Stomach (tissue), 8 donors: ENCODE measurements at regions not wholly inside any gene's neighbourhood (a gene's known extent, or its start where the extent isn't known, plus 50 kb on each side); places are given as distances from the start of the nearest gene placed in this dataset.

ENCODE experiments used
- DNase-seq, 2 donors: peaks; one replicate each; pipeline versions ENCODE4 v3.0.0 to v3.0.0-alpha.2; 2013 to 2019
- H3K27ac ChIP-seq, 5 donors: fragments of 200-600 bp in 4 of 5; sonication (generic) in 4 of 5; one replicate each; pipeline ENCODE4 v1.5.1; 2013 to 2019; ENCODE audit warnings: mild to moderate bottlenecking in 1 of 5, moderate library complexity in 1 of 5
- H3K27me3 ChIP-seq, 3 donors: fragments of 200-600 bp; sonication (generic); one replicate each; pipeline ENCODE4 v1.5.1; 2017 to 2019; ENCODE audit warnings: mixed run types in 1 of 3
- H3K36me3 ChIP-seq, 4 donors: fragments of 200-600 bp; sonication (generic); 1 replicate in 3 of 4; 2 replicates in 1 of 4; pipeline ENCODE4 v1.5.1; 2016 to 2019
- H3K4me1 ChIP-seq, 4 donors: fragments of 200-600 bp; sonication (generic); one replicate each; pipeline ENCODE4 v1.5.1; 2016 to 2019
- H3K4me3 ChIP-seq, 4 donors: fragments of 200-600 bp; sonication (generic) in 3 of 4; one replicate each; pipeline ENCODE4 v1.5.1; 2016 to 2019; ENCODE audit warnings: mild to moderate bottlenecking in 1 of 4
- H3K9me3 ChIP-seq, 4 donors: fragments of 200-600 bp; sonication (generic); one replicate each; pipeline ENCODE4 v1.5.1; 2016 to 2019
- EP300 ChIP-seq: sonication (generic); formaldehyde crosslinking; IDR thresholded peaks from one replicate; pipeline ENCODE4 v1.6.1; 2017; ENCODE audit warnings: antibody characterized with exemption
- POLR2A ChIP-seq, 4 donors: fragments of 450-650 bp; IDR thresholded peaks; one replicate each; pipeline ENCODE4 v1.6.1; 2016; ENCODE audit warnings: antibody characterized with exemption in 4 of 4, control low read depth in 2 of 4, mild to moderate bottlenecking in 1 of 4, moderate library complexity in 1 of 4
- POLR2AphosphoS5 ChIP-seq, 3 donors: sonication (generic); formaldehyde crosslinking; IDR thresholded peaks; one replicate each; pipeline ENCODE4 v1.6.1; 2016; ENCODE audit warnings: antibody characterized with exemption in 3 of 3
- WGBS, 5 donors: extraction: QIAGEN DNeasy Blood & Tissue Kit in 3 of 5; methylation state at CpG; one replicate each; pipeline versions ENCODE4 v1.1.5 to v1.1.7; 2013 to 2018; 5-methylcytosine and 5-hydroxymethylcytosine counted together
- intact Hi-C: fragments of 100-400 bp; cut with DNase I; formaldehyde crosslinking; loops from one replicate; pipeline ENCODE4 v1.15.1; 2023; ENCODE audit warnings: low total_unique reads
- TF ChIP-seq, protein P1 (sequence below), 7 experiments: fragments of 450-650 bp in 4 of 7; fragments of 200-600 bp in 3 of 7; sonication (generic) in 3 of 7; IDR thresholded peaks; one replicate each; pipeline ENCODE4 v1.5.1; 2016 to 2019; ENCODE audit warnings: antibody characterized with exemption in 7 of 7, control low read depth in 2 of 7, mild to moderate bottlenecking in 1 of 7
- donor health status: healthy with polysubstance abuse.
- donor health status: Bipolar disorder and iron deficiency.
- donor health status: healthy.

DNA sequence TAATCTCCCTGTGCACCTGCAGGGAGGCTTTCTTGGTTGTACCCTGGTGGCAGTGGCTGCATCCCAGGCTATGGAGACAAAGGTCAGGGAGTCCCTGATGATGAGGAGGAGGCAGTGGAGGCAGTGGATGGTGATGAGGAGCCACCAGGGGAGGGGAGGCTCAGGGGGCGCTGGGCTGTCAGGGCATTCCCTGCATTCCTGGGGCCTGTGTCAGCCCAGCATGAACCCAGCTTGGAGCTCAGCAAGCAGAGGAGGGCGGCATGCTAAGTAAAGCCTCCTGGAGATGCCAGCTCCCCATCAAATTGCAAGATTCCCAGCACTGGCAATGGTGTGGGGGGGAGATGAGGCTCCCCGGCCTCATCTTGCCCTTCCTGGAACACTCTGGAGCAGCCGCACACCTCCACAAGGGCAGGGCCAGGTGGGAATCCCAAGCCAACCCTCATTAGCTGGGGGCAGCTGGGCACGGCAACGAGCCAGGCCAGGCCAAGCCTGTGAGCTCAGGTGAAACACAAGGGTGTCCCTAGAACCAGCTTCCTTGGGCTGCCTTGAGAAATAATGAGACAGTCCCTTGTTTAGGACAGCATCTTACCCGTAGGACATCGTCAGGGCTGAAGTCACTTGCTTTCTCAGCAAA, 469.5 kb downstream of the MATN1 start:
- TF ChIP-seq POLR2AphosphoS5 (IDR thresholded peaks at IDR 0.05), result no peak
- no peak for TF ChIP-seq POLR2A (IDR thresholded peaks at IDR 0.05)
- TF ChIP-seq EP300, result no peak
- TF ChIP-seq, protein P1, sequence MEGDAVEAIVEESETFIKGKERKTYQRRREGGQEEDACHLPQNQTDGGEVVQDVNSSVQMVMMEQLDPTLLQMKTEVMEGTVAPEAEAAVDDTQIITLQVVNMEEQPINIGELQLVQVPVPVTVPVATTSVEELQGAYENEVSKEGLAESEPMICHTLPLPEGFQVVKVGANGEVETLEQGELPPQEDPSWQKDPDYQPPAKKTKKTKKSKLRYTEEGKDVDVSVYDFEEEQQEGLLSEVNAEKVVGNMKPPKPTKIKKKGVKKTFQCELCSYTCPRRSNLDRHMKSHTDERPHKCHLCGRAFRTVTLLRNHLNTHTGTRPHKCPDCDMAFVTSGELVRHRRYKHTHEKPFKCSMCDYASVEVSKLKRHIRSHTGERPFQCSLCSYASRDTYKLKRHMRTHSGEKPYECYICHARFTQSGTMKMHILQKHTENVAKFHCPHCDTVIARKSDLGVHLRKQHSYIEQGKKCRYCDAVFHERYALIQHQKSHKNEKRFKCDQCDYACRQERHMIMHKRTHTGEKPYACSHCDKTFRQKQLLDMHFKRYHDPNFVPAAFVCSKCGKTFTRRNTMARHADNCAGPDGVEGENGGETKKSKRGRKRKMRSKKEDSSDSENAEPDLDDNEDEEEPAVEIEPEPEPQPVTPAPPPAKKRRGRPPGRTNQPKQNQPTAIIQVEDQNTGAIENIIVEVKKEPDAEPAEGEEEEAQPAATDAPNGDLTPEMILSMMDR (IDR thresholded peaks at IDR 0.05), result no peak
- Histone ChIP-seq H3K27ac (no peak overlapping the region), H3K4me3 (no peak overlapping the region), H3K9me3 (no peaks in the 10 kb centered on the region), H3K36me3 (no peaks in the 10 kb centered on the region), H3K27me3 (peaks cover 0 to 75% (median 32%) of the 10 kb centered on the region in 3 donors), H3K4me1 (no peaks in the 10 kb centered on the region)
- DNase-seq, result no peak
- WGBS, 5 donors, result 72 to 83% (median 79%) methylated on average over 7 to 8 of the region's 8 CpGs
- intact Hi-C loops, result no loop called here

DNA sequence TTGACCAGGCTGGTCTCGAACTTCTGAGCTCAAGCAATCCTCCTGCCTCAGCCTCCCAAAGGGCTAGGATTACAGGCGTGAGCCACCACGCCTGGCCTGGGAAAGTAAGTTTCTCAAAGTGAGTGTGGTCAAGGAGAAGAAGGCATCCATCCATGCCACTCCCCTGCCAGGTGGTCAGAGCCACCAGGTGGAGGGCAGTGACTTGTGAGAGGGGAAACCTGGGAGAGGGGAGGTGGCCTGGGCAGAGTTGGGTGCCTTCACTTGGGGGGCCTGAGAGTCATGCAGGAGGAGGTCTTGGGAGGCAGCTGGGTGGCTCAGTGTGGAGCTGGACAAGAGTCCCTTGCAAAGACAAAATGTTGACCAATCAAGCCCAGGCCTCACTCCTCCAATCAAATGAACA, 470.0 kb downstream of the MATN1 start:
- Histone ChIP-seq H3K4me1 (no peaks in the 10 kb centered on the region), H3K9me3 (no peaks in the 10 kb centered on the region), H3K27me3 (peaks cover 0 to 71% (median 31%) of the 10 kb centered on the region in 3 donors), H3K4me3 (no peak overlapping the region), H3K36me3 (no peaks in the 10 kb centered on the region), H3K27ac (no peak overlapping the region)
- DNase-seq, result no peak
- TF ChIP-seq POLR2AphosphoS5 (IDR thresholded peaks at IDR 0.05), result no peak
- TF ChIP-seq, protein P1 (IDR thresholded peaks at IDR 0.05), result no peak
- TF ChIP-seq EP300, result no peak
- no peak for TF ChIP-seq POLR2A (IDR thresholded peaks at IDR 0.05)
- intact Hi-C loops, result no loop called here
- WGBS, 5 donors, result 76 to 89% (median 86%) methylated on average over 3 of the region's 3 CpGs

DNA sequence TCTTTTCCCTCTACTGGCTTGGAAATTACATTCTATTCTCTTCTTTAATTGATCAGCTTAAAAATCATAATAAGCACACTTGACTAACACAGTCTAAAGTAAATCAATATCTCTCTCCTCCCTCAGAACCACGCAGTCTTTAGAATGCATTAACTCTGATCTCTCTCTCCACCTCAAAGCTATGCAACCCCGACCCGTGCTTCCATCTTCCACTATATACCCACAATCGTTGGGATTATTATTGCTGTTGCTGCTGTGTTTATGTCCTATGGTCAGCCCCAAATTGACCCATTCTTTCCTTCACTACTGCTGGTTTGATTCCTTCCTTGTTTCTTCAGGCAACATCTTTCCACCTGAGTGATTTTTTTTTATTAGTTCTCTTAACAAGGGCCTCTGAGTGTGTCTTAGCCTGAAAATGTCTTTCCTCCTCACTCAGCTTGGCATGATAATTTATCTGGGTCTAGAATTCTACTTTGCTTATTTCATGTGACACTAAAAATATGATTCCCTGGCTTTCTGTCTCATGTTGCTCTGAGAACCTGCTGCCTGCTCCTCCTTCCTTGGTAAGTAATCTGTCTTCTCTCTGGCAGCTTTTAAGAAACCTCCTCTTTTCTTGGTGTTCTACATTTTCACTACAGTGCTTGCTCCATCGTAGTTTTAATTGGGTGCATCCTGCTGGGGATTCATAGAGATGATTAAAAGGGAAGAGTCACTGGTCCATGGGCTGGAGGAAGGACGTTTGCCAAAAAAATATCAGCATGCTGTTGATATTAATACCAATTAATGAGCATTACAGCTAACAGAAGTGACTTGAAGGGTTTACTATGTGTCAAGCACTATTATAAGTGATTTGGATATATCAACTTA, 472.2 kb downstream of the MATN1 start:
- Histone ChIP-seq H3K9me3 (no peaks in the 10 kb centered on the region), H3K36me3 (no peaks in the 10 kb centered on the region), H3K4me3 (no peak overlapping the region), H3K27me3 (peaks cover 0 to 70% (median 43%) of the 10 kb centered on the region in 3 donors), H3K27ac (no peak overlapping the region), H3K4me1 (no peaks in the 10 kb centered on the region)
- TF ChIP-seq EP300, result no peak
- TF ChIP-seq, protein P1 (IDR thresholded peaks at IDR 0.05), result no peak
- no peak for TF ChIP-seq POLR2AphosphoS5 (IDR thresholded peaks at IDR 0.05)
- no peak for TF ChIP-seq POLR2A (IDR thresholded peaks at IDR 0.05)
- intact Hi-C loops, result no loop called here
- DNase-seq, result no peak
- WGBS, 5 donors, result 33 to 43% (median 39%) methylated on average over 6 of the region's 6 CpGs

DNA sequence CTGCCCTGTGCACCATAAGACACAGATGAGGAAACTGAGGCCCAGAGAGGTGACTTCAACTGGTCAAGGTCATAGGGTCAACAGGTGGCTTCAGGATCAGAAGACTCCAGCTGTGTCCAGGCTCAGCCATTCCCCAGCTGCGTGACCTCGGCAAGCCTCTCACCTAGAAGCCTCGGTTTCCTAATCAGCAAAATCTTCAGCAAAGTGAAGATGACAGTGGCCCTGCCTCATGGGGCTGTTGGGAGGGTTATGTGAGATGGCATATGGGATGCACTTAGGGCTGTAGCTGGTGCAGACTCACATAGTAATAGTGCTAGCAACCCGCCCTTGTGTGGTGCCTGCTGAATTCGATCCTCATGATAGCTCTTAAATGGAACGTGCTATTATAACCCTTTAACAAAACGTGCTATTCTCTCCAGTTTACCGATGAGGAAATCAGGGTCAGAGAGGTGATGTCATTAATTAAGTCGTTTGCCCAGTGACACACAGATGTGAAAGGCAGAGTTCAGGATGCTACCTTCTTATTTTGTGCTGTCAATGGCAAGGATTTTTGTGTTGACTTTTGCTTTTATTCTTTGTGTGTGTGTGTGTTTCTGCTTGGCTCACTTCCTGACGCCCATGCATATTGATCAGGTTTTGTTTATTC, 472.9 kb downstream of the MATN1 start:
- Histone ChIP-seq H3K27me3 (peaks cover 0 to 71% (median 46%) of the 10 kb centered on the region in 3 donors), H3K27ac (no peak overlapping the region), H3K4me3 (no peak overlapping the region), H3K36me3 (no peaks in the 10 kb centered on the region), H3K9me3 (no peaks in the 10 kb centered on the region), H3K4me1 (no peaks in the 10 kb centered on the region)
- no peak for DNase-seq
- WGBS, 5 donors, result 21 to 47% (median 34%) methylated on average over 7 to 10 of the region's 10 CpGs
- intact Hi-C loops, result no loop called here
- TF ChIP-seq POLR2A (IDR thresholded peaks at IDR 0.05), result no peak
- TF ChIP-seq EP300, result no peak
- TF ChIP-seq, protein P1 (IDR thresholded peaks at IDR 0.05), result no peak
- no peak for TF ChIP-seq POLR2AphosphoS5 (IDR thresholded peaks at IDR 0.05)
